B cell (primary cell): ENCODE measurements at regions not wholly inside any gene's neighbourhood (a gene's known extent, or its start where the extent isn't known, plus 50 kb on each side); places are given as distances from the start of the nearest gene placed in this dataset.

Experiments
- ATAC-seq: fragments of 200-7000 bp; cut with Tn5 transposase; one replicate; pipeline ENCODE4 v1.10.0; 2021; ENCODE audit warnings: low read depth, mild to moderate bottlenecking, moderate number of reproducible peaks, moderate library complexity
- CTCF ChIA-PET: fragments of 350-600 bp; sonication (Branson Sonifier 250); formaldehyde crosslinking; loops from one replicate; lab custom pipeline; 2021; ENCODE audit warnings: antibody characterized with exemption, inconsistent platforms; lab: Charles Lee
- POLR2A ChIA-PET: fragments of 350-600 bp; sonication (Branson Sonifier 250); formaldehyde crosslinking; loops from one replicate; lab custom pipeline; 2021; ENCODE audit warnings: antibody characterized with exemption; lab: Charles Lee
- DNase-seq: peaks from one replicate; pipeline ENCODE4 v3.0.0; 2013
- H2AFZ ChIP-seq: 2 replicates; pipeline ENCODE4 v1.6.1; 2012; ENCODE audit warnings: mild to moderate bottlenecking, low read depth, low read length; ENCODE audit not compliant: insufficient read depth, poor library complexity, severe bottlenecking
- H3K27ac ChIP-seq, 2 donors: 1 replicate in 1 of 2; 2 replicates in 1 of 2; pipeline ENCODE4 v1.5.1; 2012 to 2013; ENCODE audit warnings: low read length in 2 of 2, mild to moderate bottlenecking in 2 of 2, moderate library complexity in 1 of 2
- H3K27me3 ChIP-seq, 4 experiments: fragments of 200-600 bp in 1 of 4; sonication (generic) in 1 of 4; replicated peaks in 1 of 4; 1 replicate in 2 of 4; 2 replicates in 2 of 4; pipeline versions ENCODE4 v1.6.1 to v1.7.0; 2013 to 2016; ENCODE audit warnings: low read length in 3 of 4, mild to moderate bottlenecking in 2 of 4, mixed read lengths in 1 of 4, moderate library complexity in 1 of 4; ENCODE audit not compliant: insufficient read depth in 4 of 4, control insufficient read depth in 3 of 4; ENCODE audit errors: control extremely low read depth in 1 of 4
- H3K36me3 ChIP-seq, 2 experiments: replicated peaks in 1 of 2; 1 replicate in 1 of 2; 2 replicates in 1 of 2; pipeline versions ENCODE4 v1.6.1 to v1.7.1; 2013; ENCODE audit warnings: low read length in 1 of 2; ENCODE audit not compliant: insufficient read depth in 2 of 2, control insufficient read depth in 1 of 2; ENCODE audit errors: control extremely low read depth in 1 of 2, extremely low read depth in 1 of 2
- H3K4me1 ChIP-seq, 2 donors: fragments of 200-600 bp in 1 of 2; sonication (generic) in 1 of 2; 1 replicate in 1 of 2; 2 replicates in 1 of 2; pipeline versions ENCODE4 v1.5.1 to v1.6.1; 2013 to 2017; ENCODE audit warnings: low read length in 2 of 2; ENCODE audit not compliant: control insufficient read depth in 2 of 2, insufficient read depth in 2 of 2
- H3K4me2 ChIP-seq: replicated peaks from 2 replicates; pipeline ENCODE3; 2012; ENCODE audit warnings: mild to moderate bottlenecking, low read depth, low read length; ENCODE audit not compliant: poor library complexity, severe bottlenecking
- H3K4me3 ChIP-seq, 5 experiments: fragments of 200-600 bp in 1 of 5; sonication (generic) in 1 of 5; 1 replicate in 3 of 5; 2 replicates in 2 of 5; pipeline versions ENCODE4 v1.5.1 to v1.7.0; 2011 to 2016; ENCODE audit warnings: low read length in 4 of 5, mild to moderate bottlenecking in 4 of 5, low read depth in 2 of 5, control low read depth in 1 of 5, moderate library complexity in 1 of 5; ENCODE audit not compliant: insufficient read depth in 1 of 5; ENCODE audit errors: control extremely low read depth in 1 of 5, extremely low read depth in 1 of 5
- H3K79me2 ChIP-seq: fragments of 200-600 bp; sonication (generic); one replicate; pipeline ENCODE4 v1.6.0; 2016; ENCODE audit warnings: low read length; ENCODE audit not compliant: control insufficient read depth, insufficient read depth
- H3K9ac ChIP-seq: fragments of 200-600 bp; sonication (generic); 2 replicates; pipeline ENCODE4 v1.6.1; 2017; ENCODE audit warnings: mild to moderate bottlenecking, low read length, moderate library complexity
- H3K9me3 ChIP-seq, 3 donors: one replicate each; pipeline versions ENCODE4 v1.6.1 to v1.7.1; 2013; ENCODE audit warnings: low read length in 2 of 3; ENCODE audit not compliant: control insufficient read depth in 2 of 3, insufficient read depth in 1 of 3; ENCODE audit errors: control extremely low read depth in 1 of 3
- H4K20me1 ChIP-seq: 2 replicates; pipeline ENCODE4 v1.6.0; 2012; ENCODE audit warnings: mild to moderate bottlenecking, low read length; ENCODE audit not compliant: insufficient read depth, control insufficient read depth, poor library complexity, severe bottlenecking
- H3K27ac Mint-ChIP-seq: one replicate; pipeline ENCODE4 v1.8.0; 2021; ENCODE audit warnings: mixed read lengths
- H3K27me3 Mint-ChIP-seq: one replicate; pipeline ENCODE4 v1.8.0; 2021; ENCODE audit warnings: mixed read lengths
- H3K4me1 Mint-ChIP-seq: one replicate; pipeline ENCODE4 v1.8.0; 2021; ENCODE audit warnings: mixed read lengths
- H3K4me3 Mint-ChIP-seq: one replicate; pipeline ENCODE4 v1.8.0; 2021; ENCODE audit warnings: mixed read lengths
- H3K9me3 Mint-ChIP-seq: one replicate; pipeline ENCODE4 v1.8.0; 2022; ENCODE audit warnings: mixed read lengths; ENCODE audit not compliant: insufficient read depth
- CTCF ChIP-seq: fragments of 200-600 bp; IDR thresholded peaks from one replicate; pipeline ENCODE4 v1.8.0; 2022; ENCODE audit warnings: antibody characterized with exemption, mild to moderate bottlenecking
- EZH2 ChIP-seq: IDR thresholded peaks from 2 replicates; pipeline ENCODE4 v1.6.1; 2012; ENCODE audit warnings: borderline replicate concordance, low read depth, mild to moderate bottlenecking, moderate library complexity, low read length; ENCODE audit not compliant: insufficient read depth, poor library complexity, severe bottlenecking
- WGBS: methylation state at CpG from one replicate; pipeline ENCODE4 v1.1.5; 2013; ENCODE audit warnings: missing lambda C conversion rate; ENCODE audit not compliant: insufficient coverage; 5-methylcytosine and 5-hydroxymethylcytosine counted together
- intact Hi-C: fragments of 100-400 bp; cut with micrococcal nuclease; formaldehyde crosslinking; loops from one replicate; pipeline ENCODE4 v1.10.0; 2022

DNA sequence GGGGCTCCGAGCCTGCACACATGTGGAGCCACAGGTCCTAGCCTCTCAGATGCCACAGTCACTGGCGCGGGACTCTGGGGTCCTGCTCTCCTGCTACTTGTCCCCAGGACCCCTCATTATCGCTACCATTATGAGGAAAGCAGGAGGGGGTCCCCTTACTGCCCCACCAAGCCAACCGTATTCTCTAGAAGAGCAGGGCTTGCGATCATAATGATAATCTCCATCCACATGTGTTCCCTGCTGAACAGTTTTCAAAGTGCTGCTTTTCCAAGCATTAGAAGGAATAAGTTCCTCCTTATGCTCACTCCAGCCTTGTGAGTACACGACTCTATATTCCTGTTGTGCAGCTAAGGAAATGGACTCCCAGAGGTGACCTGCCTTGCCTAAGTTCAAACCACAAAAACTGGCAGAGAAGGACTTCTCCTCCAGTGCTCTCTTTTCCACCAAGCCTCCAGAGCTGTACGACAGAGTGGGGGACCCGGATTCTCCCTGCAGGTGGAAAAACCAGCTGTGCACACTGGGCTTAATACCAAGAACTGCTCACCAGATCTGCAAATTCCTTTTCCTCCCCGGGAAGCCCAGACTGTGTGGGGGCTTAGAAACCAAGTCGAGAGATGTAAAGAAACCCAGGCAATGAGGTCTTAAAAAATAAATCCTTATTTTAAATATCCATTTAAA is 92.8 kb upstream of the DRD2 start:
- no peaks in the 10 kb centered on the region for H3K27me3 ChIP-seq
- no peak overlapping the region for H3K27ac Mint-ChIP-seq
- DNase-seq (no peak), ATAC-seq (no peak)
- no peak overlapping the region for H2AFZ ChIP-seq
- intact Hi-C loops = no loop called here
- no peaks in the 10 kb centered on the region for H3K9me3 Mint-ChIP-seq
- ChIA-PET POLR2A (no interaction called here), CTCF (no interaction called here)
- no peak overlapping the region for H3K4me2 ChIP-seq
- no peaks in the 10 kb centered on the region for H3K4me1 ChIP-seq
- no peaks in the 10 kb centered on the region for H3K79me2 ChIP-seq
- TF ChIP-seq CTCF (no peak), EZH2 (no peak)
- H3K4me1 Mint-ChIP-seq = no peaks in the 10 kb centered on the region
- WGBS = 79% methylated on average over 7 of the region's 11 CpGs
- H3K27ac ChIP-seq = no peak overlapping the region
- no peaks in the 10 kb centered on the region for H4K20me1 ChIP-seq
- peaks cover 15% of the 10 kb centered on the region for H3K27me3 Mint-ChIP-seq
- no peak overlapping the region for H3K4me3 ChIP-seq
- no peak overlapping the region for H3K9ac ChIP-seq
- H3K4me3 Mint-ChIP-seq = no peak overlapping the region
- H3K36me3 ChIP-seq = no peaks in the 10 kb centered on the region
- H3K9me3 ChIP-seq = no peaks in the 10 kb centered on the region

DNA sequence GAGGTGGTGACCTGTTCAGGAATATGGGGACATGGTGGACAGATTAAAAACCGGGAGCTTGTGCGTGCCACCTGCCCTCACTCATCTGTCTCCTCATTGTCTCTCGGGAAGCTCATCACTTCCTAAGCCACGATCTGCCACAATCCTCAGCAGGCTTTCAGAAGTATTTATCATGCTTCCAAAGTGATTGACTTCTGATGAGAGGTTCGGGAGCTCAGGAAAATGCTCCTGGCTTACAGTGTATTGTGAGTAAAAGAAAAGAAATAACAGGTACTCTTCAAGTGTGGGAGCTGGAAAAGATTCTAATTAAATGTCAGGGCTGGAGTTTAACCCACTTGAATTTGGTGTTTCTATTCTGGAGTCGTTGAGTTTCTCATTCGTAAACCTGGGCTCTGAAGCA is 91.9 kb upstream of the DRD2 start:
- WGBS = no CpG with 5 or more reads among the region's 7 CpGs
- Mint-ChIP-seq H3K27me3 (peaks cover 15% of the 10 kb centered on the region), H3K27ac (no peak overlapping the region), H3K9me3 (no peaks in the 10 kb centered on the region), H3K4me3 (no peak overlapping the region), H3K4me1 (no peaks in the 10 kb centered on the region)
- ChIA-PET POLR2A (no interaction called here), CTCF (no interaction called here)
- Histone ChIP-seq H3K79me2 (no peaks in the 10 kb centered on the region), H3K27me3 (no peaks in the 10 kb centered on the region), H3K27ac (no peak overlapping the region), H3K9ac (no peak overlapping the region), H3K9me3 (no peaks in the 10 kb centered on the region), H3K4me2 (no peak overlapping the region), H3K4me1 (no peaks in the 10 kb centered on the region), H2AFZ (no peak overlapping the region), H3K4me3 (no peak overlapping the region), H3K36me3 (no peaks in the 10 kb centered on the region), H4K20me1 (no peaks in the 10 kb centered on the region)
- intact Hi-C loops = no loop called here
- TF ChIP-seq EZH2 (no peak), CTCF (no peak)
- DNase-seq = no peak
- no peak for ATAC-seq
